ENCODE measurements at regions not wholly inside any gene's neighbourhood (a gene's known extent, or its start where the extent isn't known, plus 50 kb on each side); places are given as distances from the start of the nearest gene placed in this dataset.

GRCh38 chr14:87217023-87217422 lies 776.0 kb downstream of the GALC start:
- no peak for DNase-seq

- no peak for DNase-seq
These were observed 778.4 kb downstream of the GALC start for GRCh38 chr14:87214558-87214957.

- DNase-seq, result no peak
These were observed 785.2 kb downstream of the GALC start for GRCh38 chr14:87207756-87208155.

GRCh38 chr14:87205811-87206210 lies 787.2 kb downstream of the GALC start:
- DNase-seq, result no peak

- no peak for DNase-seq
These were observed 789.6 kb downstream of the GALC start for GRCh38 chr14:87203346-87203745.

- no peak for DNase-seq
These were observed 793.6 kb downstream of the GALC start for GRCh38 chr14:87199381-87199780.

GRCh38 chr14:87196436-87196835 lies 796.5 kb downstream of the GALC start:
- no peak for DNase-seq

- no peak for DNase-seq
These were observed 805.2 kb downstream of the GALC start for GRCh38 chr14:87187786-87188185.

- DNase-seq, result no peak
These were observed 806.2 kb downstream of the GALC start for GRCh38 chr14:87186737-87187136.

GRCh38 chr14:87185961-87186560 lies 806.9 kb downstream of the GALC start:
- DNase-seq, result no peak

GRCh38 chr14:87184180-87184579 lies 808.8 kb downstream of the GALC start:
- DNase-seq, result no peak

GRCh38 chr14:87181288-87181687 lies 811.7 kb downstream of the GALC start:
- no peak for DNase-seq

GRCh38 chr14:87179936-87180335 lies 813.0 kb downstream of the GALC start:
- DNase-seq, result no peak

- DNase-seq, result no peak
These were observed 814.7 kb downstream of the GALC start for GRCh38 chr14:87178277-87178676.

- DNase-seq, result no peak
These were observed 817.8 kb downstream of the GALC start for GRCh38 chr14:87175175-87175574.

- DNase-seq, result no peak
These were observed 821.8 kb downstream of the GALC start for GRCh38 chr14:87171141-87171540.

- no peak for DNase-seq
These were observed 822.8 kb downstream of the GALC start for GRCh38 chr14:87170179-87170578.

GRCh38 chr14:87169362-87169761 lies 823.6 kb downstream of the GALC start:
- no peak for DNase-seq

GRCh38 chr14:87161502-87161901 lies 831.5 kb downstream of the GALC start:
- DNase-seq, result no peak

GRCh38 chr14:87160989-87161388 lies 832.0 kb downstream of the GALC start:
- DNase-seq, result no peak

- no peak for DNase-seq
These were observed 834.7 kb downstream of the GALC start for GRCh38 chr14:87158283-87158682.

GRCh38 chr14:87156878-87157277 lies 836.1 kb downstream of the GALC start:
- DNase-seq, result no peak

- DNase-seq, result no peak
These were observed 837.0 kb downstream of the GALC start for GRCh38 chr14:87155856-87156488.

GRCh38 chr14:87153901-87154300 lies 839.1 kb downstream of the GALC start:
- no peak for DNase-seq

- DNase-seq, result no peak
These were observed 839.6 kb downstream of the GALC start for GRCh38 chr14:87153391-87153790.

Data from activated naive CD4-positive, alpha-beta T cell treated with anti-CD3 and anti-CD28 coated beads, Interleukin-2, amount 50 U/mL, for 16 hours (primary cell).